ENCODE measurements at regions not wholly inside any gene's neighbourhood (a gene's known extent, or its start where the extent isn't known, plus 50 kb on each side); places are given as distances from the start of the nearest gene placed in this dataset.

- DNase-seq (ENCODE audit: low read depth, low spot score) (no peak), FAIRE-seq (no peak)
- H3K4me2 ChIP-seq (ENCODE audit: control insufficient read depth, extremely low read depth, insufficient read depth, low read depth, low read length), result no peak overlapping the region
- no peaks in the 10 kb centered on the region for H3K36me3 ChIP-seq (ENCODE audit: control insufficient read depth in 2 of 2, extremely low read depth in 1 of 2, insufficient read depth in 2 of 2, low read length in 2 of 2)
- H3K9me1 ChIP-seq (ENCODE audit: control insufficient read depth, extremely low read depth, insufficient read depth, low read length), result no peaks in the 10 kb centered on the region
- no peak for TF ChIP-seq EZH2 (IDR thresholded peaks at IDR 0.05; ENCODE audit: low read length)
- TF ChIP-seq, protein P1, sequence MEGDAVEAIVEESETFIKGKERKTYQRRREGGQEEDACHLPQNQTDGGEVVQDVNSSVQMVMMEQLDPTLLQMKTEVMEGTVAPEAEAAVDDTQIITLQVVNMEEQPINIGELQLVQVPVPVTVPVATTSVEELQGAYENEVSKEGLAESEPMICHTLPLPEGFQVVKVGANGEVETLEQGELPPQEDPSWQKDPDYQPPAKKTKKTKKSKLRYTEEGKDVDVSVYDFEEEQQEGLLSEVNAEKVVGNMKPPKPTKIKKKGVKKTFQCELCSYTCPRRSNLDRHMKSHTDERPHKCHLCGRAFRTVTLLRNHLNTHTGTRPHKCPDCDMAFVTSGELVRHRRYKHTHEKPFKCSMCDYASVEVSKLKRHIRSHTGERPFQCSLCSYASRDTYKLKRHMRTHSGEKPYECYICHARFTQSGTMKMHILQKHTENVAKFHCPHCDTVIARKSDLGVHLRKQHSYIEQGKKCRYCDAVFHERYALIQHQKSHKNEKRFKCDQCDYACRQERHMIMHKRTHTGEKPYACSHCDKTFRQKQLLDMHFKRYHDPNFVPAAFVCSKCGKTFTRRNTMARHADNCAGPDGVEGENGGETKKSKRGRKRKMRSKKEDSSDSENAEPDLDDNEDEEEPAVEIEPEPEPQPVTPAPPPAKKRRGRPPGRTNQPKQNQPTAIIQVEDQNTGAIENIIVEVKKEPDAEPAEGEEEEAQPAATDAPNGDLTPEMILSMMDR (optimal IDR thresholded peaks at IDR 0.05 in 1 of 3, IDR thresholded peaks at IDR 0.05 in 1 of 3, conservative IDR thresholded peaks at IDR 0.05 in 1 of 3; ENCODE audit: extremely low read depth in 1 of 3, insufficient read depth in 2 of 3, low read length in 3 of 3), result no peak
- H3K9ac ChIP-seq (ENCODE audit: control insufficient read depth, extremely low read depth, insufficient read depth, low read length), result no peak overlapping the region
- no peak overlapping the region for H2AFZ ChIP-seq (ENCODE audit: control insufficient read depth, low read length)
- no peak overlapping the region for H3K4me3 ChIP-seq (ENCODE audit: control insufficient read depth in 2 of 3, extremely low read depth in 1 of 3, insufficient read depth in 2 of 3, low read depth in 1 of 3, low read length in 3 of 3)
- H3K27ac ChIP-seq (ENCODE audit: control insufficient read depth, insufficient read depth, low read length), result no peak overlapping the region
- no peaks in the 10 kb centered on the region for H3K27me3 ChIP-seq (ENCODE audit: control insufficient read depth, extremely low read depth, insufficient read depth, low read length)
- peaks cover 10% of the 10 kb centered on the region for H3K9me3 ChIP-seq (ENCODE audit: control insufficient read depth, low read depth, low read length)
- H4K20me1 ChIP-seq (ENCODE audit: control insufficient read depth, extremely low read depth, insufficient read depth, low read length), result no peaks in the 10 kb centered on the region
- dilution Hi-C loops (cut with MboI; ENCODE audit: extremely low pct_ligation_motif_present, low sequenced_read_pairs), result no loop called here
- H3K79me2 ChIP-seq (ENCODE audit: control insufficient read depth, insufficient read depth, low read length), result no peaks in the 10 kb centered on the region
- no peaks in the 10 kb centered on the region for H3K4me1 ChIP-seq (ENCODE audit: control insufficient read depth, extremely low read depth, insufficient read depth, low read length)
These were observed 758.5 kb upstream of the RBFOX1 start for GRCh38 chr16:6574146-6574545.

DNA sequence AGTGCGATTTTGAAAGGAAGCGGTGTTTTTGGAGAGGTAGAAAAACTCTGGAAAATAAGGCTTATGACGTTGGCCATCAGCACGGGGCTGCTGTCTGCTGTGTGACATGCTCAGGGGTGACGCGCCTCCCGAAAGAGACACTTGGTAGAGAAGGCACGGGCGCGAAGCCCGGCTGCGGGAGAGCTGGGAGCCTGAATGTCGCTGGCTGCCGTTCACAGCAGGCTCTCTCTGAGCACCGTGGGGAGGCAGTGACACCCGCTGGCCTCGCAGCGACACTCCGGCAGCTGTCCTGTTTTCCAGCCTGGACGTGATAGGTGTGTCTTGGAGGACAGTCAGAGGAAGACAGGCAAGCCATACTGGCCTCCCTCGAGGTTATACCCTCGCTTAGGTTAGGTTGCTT is 759.1 kb upstream of the RBFOX1 start:
- Histone ChIP-seq H3K4me2 (ENCODE audit: control insufficient read depth, extremely low read depth, insufficient read depth, low read depth, low read length) (no peak overlapping the region), H3K36me3 (ENCODE audit: control insufficient read depth in 2 of 2, extremely low read depth in 1 of 2, insufficient read depth in 2 of 2, low read length in 2 of 2) (no peaks in the 10 kb centered on the region), H3K4me3 (ENCODE audit: control insufficient read depth in 2 of 3, extremely low read depth in 1 of 3, insufficient read depth in 2 of 3, low read depth in 1 of 3, low read length in 3 of 3) (no peak overlapping the region), H3K9ac (ENCODE audit: control insufficient read depth, extremely low read depth, insufficient read depth, low read length) (no peak overlapping the region), H3K9me1 (ENCODE audit: control insufficient read depth, extremely low read depth, insufficient read depth, low read length) (no peaks in the 10 kb centered on the region), H3K27me3 (ENCODE audit: control insufficient read depth, extremely low read depth, insufficient read depth, low read length) (no peaks in the 10 kb centered on the region), H3K27ac (ENCODE audit: control insufficient read depth, insufficient read depth, low read length) (no peak overlapping the region), H3K4me1 (ENCODE audit: control insufficient read depth, extremely low read depth, insufficient read depth, low read length) (no peaks in the 10 kb centered on the region), H4K20me1 (ENCODE audit: control insufficient read depth, extremely low read depth, insufficient read depth, low read length) (no peaks in the 10 kb centered on the region), H2AFZ (ENCODE audit: control insufficient read depth, low read length) (no peak overlapping the region), H3K9me3 (ENCODE audit: control insufficient read depth, low read depth, low read length) (peaks cover 10% of the 10 kb centered on the region), H3K79me2 (ENCODE audit: control insufficient read depth, insufficient read depth, low read length) (no peaks in the 10 kb centered on the region)
- FAIRE-seq (no peak), DNase-seq (ENCODE audit: low read depth, low spot score) (no peak)
- TF ChIP-seq EZH2 (IDR thresholded peaks at IDR 0.05; ENCODE audit: low read length), result no peak
- TF ChIP-seq, protein P1 (optimal IDR thresholded peaks at IDR 0.05 in 1 of 3, IDR thresholded peaks at IDR 0.05 in 1 of 3, conservative IDR thresholded peaks at IDR 0.05 in 1 of 3; ENCODE audit: extremely low read depth in 1 of 3, insufficient read depth in 2 of 3, low read length in 3 of 3), result no peak
- dilution Hi-C loops (cut with MboI; ENCODE audit: extremely low pct_ligation_motif_present, low sequenced_read_pairs), result no loop called here

All from keratinocyte (primary cell).